A673 (cell line): ENCODE measurements at regions not wholly inside any gene's neighbourhood (a gene's known extent, or its start where the extent isn't known, plus 50 kb on each side); places are given as distances from the start of the nearest gene placed in this dataset.

Experiments
- BruUV-seq: library from RNA; stranded (reverse); fragments of 400-500 nt; replicated peaks from 2 replicates; lab custom pipeline; 2021; lab: Mats Ljungman, UMichigan
- CTCF ChIA-PET: fragments of 300-600 bp; sonication (Branson Sonifier 250); formaldehyde crosslinking; loops from one replicate; lab custom pipeline; 2022; ENCODE audit warnings: antibody characterized with exemption; lab: Charles Lee
- POLR2A ChIA-PET: fragments of 300-600 bp; sonication (Branson Sonifier 250); formaldehyde crosslinking; loops from one replicate; lab custom pipeline; 2022; ENCODE audit warnings: antibody characterized with exemption; ENCODE audit not compliant: low non-redundant PET; lab: Charles Lee
- DNase-seq: peaks from one replicate; pipeline ENCODE4 v3.0.0-alpha.2; 2015; ENCODE audit warnings: low spot score
- H3K27ac ChIP-seq: fragments of 200-600 bp; sonication (generic); 2 replicates; pipeline ENCODE4 v1.5.1; 2016; ENCODE audit warnings: mixed run types, low read depth, mild to moderate bottlenecking, mixed read lengths, antibody characterized with exemption, low read length; ENCODE audit not compliant: poor library complexity, severe bottlenecking
- H3K27me3 ChIP-seq: fragments of 200-600 bp; sonication (generic); replicated peaks from 2 replicates; pipeline ENCODE4 v1.6.1; 2017; ENCODE audit warnings: mixed run types, low read depth, mild to moderate bottlenecking, mixed read lengths, antibody characterized with exemption, low read length; ENCODE audit not compliant: insufficient read depth, poor library complexity
- H3K36me3 ChIP-seq: fragments of 200-600 bp; sonication (generic); 2 replicates; pipeline ENCODE4 v1.6.1; 2016; ENCODE audit warnings: mixed run types, mild to moderate bottlenecking, mixed read lengths, antibody characterized with exemption, low read length; ENCODE audit not compliant: insufficient read depth, poor library complexity, severe bottlenecking
- H3K4me1 ChIP-seq: fragments of 200-600 bp; sonication (generic); 2 replicates; pipeline ENCODE4 v1.6.1; 2017; ENCODE audit warnings: mixed run types, mild to moderate bottlenecking, mixed read lengths, antibody characterized with exemption, low read length; ENCODE audit not compliant: insufficient read depth, poor library complexity, severe bottlenecking
- H3K4me3 ChIP-seq: fragments of 200-600 bp; sonication (generic); 2 replicates; pipeline ENCODE4 v1.5.1; 2016; ENCODE audit warnings: low read depth, mixed run types, mild to moderate bottlenecking, mixed read lengths, low read length; ENCODE audit not compliant: poor library complexity, severe bottlenecking
- H3K9me3 ChIP-seq: fragments of 200-600 bp; sonication (generic); 2 replicates; pipeline ENCODE4 v1.6.1; 2016; ENCODE audit warnings: mixed run types, low read depth, mild to moderate bottlenecking, mixed read lengths, antibody characterized with exemption, low read length; ENCODE audit not compliant: poor library complexity, severe bottlenecking
- EZH2 ChIP-seq: fragments of 200-600 bp; sonication (generic); IDR thresholded peaks from 2 replicates; pipeline ENCODE4 v1.6.1; 2017; ENCODE audit warnings: borderline replicate concordance, low read depth, mild to moderate bottlenecking, mixed read lengths, antibody characterized with exemption, low read length; ENCODE audit not compliant: poor library complexity, severe bottlenecking
- intact Hi-C: fragments of 100-400 bp; cut with micrococcal nuclease; formaldehyde crosslinking; loops from one replicate; pipeline ENCODE4 v1.10.0; 2022; ENCODE audit not compliant: unreplicated experiment
- TF ChIP-seq, protein P1 (sequence below): fragments of 300-800, 200-600 bp; sonication (generic); conservative IDR thresholded peaks from 2 replicates; pipeline ENCODE4 v1.5.1; 2017; ENCODE audit warnings: low read depth, mild to moderate bottlenecking, antibody characterized with exemption, low read length, moderate library complexity, mixed read lengths

DNA sequence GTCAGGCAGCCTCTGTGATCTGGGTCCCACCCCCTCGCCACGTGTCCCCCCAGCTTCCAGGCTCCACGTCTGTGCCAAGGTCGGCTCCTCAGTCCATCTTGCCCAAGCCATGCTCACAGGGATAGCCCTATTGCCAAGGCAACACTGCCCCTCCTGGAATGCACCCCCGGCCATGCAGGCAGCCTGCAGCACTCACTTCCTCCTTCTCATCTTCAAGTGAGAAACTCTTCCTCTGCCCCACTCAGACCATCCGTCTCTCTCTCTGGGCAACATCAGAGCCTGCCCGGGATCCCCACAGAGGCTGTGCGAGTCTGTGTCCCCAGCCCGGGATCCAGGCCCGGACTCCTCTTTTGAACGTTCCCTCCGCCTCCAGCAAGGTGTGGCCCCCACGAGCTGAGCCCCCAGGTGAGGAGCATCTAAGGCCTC is 852.3 kb downstream of the BRD1 start:
- TF ChIP-seq, protein P1, sequence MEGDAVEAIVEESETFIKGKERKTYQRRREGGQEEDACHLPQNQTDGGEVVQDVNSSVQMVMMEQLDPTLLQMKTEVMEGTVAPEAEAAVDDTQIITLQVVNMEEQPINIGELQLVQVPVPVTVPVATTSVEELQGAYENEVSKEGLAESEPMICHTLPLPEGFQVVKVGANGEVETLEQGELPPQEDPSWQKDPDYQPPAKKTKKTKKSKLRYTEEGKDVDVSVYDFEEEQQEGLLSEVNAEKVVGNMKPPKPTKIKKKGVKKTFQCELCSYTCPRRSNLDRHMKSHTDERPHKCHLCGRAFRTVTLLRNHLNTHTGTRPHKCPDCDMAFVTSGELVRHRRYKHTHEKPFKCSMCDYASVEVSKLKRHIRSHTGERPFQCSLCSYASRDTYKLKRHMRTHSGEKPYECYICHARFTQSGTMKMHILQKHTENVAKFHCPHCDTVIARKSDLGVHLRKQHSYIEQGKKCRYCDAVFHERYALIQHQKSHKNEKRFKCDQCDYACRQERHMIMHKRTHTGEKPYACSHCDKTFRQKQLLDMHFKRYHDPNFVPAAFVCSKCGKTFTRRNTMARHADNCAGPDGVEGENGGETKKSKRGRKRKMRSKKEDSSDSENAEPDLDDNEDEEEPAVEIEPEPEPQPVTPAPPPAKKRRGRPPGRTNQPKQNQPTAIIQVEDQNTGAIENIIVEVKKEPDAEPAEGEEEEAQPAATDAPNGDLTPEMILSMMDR: no peak
- no peak for TF ChIP-seq EZH2
- peaks cover 26% of the 10 kb centered on the region for H3K4me1 ChIP-seq

DNA sequence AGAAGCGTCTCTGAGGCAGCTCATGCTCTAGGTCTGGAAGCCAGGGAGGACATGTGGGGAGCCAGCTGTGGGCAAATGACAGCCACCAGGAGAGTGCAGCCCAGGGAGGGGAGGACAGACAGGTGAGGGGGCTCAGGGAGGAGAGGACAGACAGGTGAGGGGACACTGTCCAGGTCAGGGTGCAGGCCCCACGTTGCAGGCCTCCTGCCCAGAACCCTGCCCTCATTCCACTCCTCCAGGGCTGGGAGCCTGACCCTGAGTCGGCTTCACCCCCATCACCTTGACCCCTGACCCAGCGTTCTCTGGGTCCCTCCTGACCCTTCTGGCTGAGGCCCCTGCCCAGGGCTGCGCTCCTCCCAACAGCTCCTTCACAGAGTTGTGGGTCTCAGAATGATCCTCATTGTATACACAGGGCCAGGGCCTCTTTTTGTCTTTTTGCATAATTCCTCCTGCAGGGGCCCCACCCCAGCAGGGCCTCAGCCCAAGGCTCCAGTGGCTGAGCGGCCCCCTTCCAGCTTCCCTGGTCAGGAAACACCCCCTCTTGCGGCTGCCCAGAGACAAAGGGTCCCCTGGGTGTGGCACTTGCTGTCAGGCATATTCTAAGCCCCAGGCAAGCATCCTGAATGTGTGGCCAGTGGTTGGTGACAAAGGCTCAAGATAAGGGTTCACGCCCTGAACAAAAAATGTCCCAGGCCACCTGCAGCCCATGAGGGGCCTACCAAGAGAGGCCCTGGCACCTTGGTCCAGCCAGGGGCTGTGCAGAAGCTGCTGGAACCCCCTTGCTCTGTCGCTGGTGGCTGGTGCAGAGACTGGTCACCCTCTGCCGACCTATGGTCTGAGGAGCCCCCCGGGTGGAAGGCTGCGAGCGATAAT is 853.0 kb downstream of the BRD1 start:
- H3K27ac ChIP-seq: peak overlapping the region; percentile 42
- POLR2A ChIA-PET: no interaction called here

More for the DNA sequence above, 852.3 kb downstream of the BRD1 start:
- intact Hi-C loops: no loop called here
- ChIA-PET CTCF (no interaction called here), POLR2A (no interaction called here)
- H3K9me3 ChIP-seq: no peaks in the 10 kb centered on the region
- H3K36me3 ChIP-seq: no peaks in the 10 kb centered on the region
- DNase-seq: peak; percentile 6
- H3K27me3 ChIP-seq: no peaks in the 10 kb centered on the region
- no peak overlapping the region for H3K4me3 ChIP-seq
- BruUV-seq: no TSS peak
- peak overlapping the region; percentile 42 for H3K27ac ChIP-seq

DNA sequence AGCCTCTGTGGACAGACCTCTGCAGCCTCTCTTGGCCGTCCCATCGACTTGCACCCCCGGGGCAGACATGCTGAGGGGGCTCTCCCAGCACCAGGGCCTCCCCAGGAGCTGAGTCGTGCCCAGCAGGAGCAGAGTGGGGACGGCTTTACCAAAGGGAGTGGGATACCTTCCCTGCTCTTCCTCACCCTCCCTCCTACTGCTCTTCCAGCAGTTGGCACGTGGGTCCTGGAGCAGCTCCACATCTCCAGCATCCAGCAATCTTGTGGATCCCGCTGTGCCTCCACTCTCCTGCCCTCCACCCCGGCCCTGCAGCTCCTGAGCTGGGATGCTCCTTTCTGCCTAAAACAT is 854.0 kb downstream of the BRD1 start:
- no TSS peak for BruUV-seq
- POLR2A ChIA-PET: no interaction called here
- Histone ChIP-seq H3K4me1 (peaks cover 26% of the 10 kb centered on the region), H3K4me3 (no peak overlapping the region), H3K9me3 (no peaks in the 10 kb centered on the region), H3K27me3 (no peaks in the 10 kb centered on the region), H3K36me3 (no peaks in the 10 kb centered on the region), H3K27ac (no peak overlapping the region)
- intact Hi-C loops: no loop called here
- DNase-seq: no peak
- CTCF ChIA-PET: no interaction called here
- TF ChIP-seq EZH2: no peak

More for the DNA sequence above, 853.0 kb downstream of the BRD1 start:
- BruUV-seq: no TSS peak
- DNase-seq: no peak
- intact Hi-C loops: no loop called here
- Histone ChIP-seq H3K4me3 (no peak overlapping the region), H3K9me3 (no peaks in the 10 kb centered on the region), H3K4me1 (peaks cover 26% of the 10 kb centered on the region), H3K36me3 (no peaks in the 10 kb centered on the region), H3K27me3 (no peaks in the 10 kb centered on the region)
- TF ChIP-seq EZH2: no peak
- TF ChIP-seq, protein P1: no peak
- CTCF ChIA-PET: no interaction called here
